Breast epithelium (tissue), 4 donors: ENCODE measurements at regions not wholly inside any gene's neighbourhood (a gene's known extent, or its start where the extent isn't known, plus 50 kb on each side); places are given as distances from the start of the nearest gene placed in this dataset.

Source experiments
- DNase-seq, 2 donors: peaks; one replicate each; pipeline ENCODE4 v3.0.0-alpha.2; 2019; ENCODE audit warnings: low spot score in 2 of 2
- H3K27ac ChIP-seq, 2 donors: fragments of 200-600 bp; sonication (generic) in 1 of 2; one replicate each; pipeline ENCODE4 v1.5.1; 2016 to 2019; ENCODE audit warnings: mild to moderate bottlenecking in 1 of 2
- H3K27me3 ChIP-seq, 2 donors: fragments of 200-600 bp; sonication (generic) in 1 of 2; one replicate each; pipeline versions ENCODE4 v1.5.1 to v1.6.0; 2017 to 2019; ENCODE audit warnings: control low read depth in 1 of 2, mild to moderate bottlenecking in 1 of 2
- H3K36me3 ChIP-seq: fragments of 200-600 bp; one replicate; pipeline ENCODE4 v1.5.1; 2019
- H3K4me1 ChIP-seq, 2 donors: fragments of 200-600 bp; sonication (generic); one replicate each; pipeline ENCODE4 v1.5.1; 2016 to 2019; ENCODE audit warnings: control low read depth in 1 of 2
- H3K4me3 ChIP-seq, 3 donors: fragments of 200-600 bp; sonication (generic); 1 replicate in 2 of 3; 2 replicates in 1 of 3; pipeline ENCODE4 v1.5.1; 2016 to 2019; ENCODE audit warnings: mild to moderate bottlenecking in 3 of 3, moderate library complexity in 2 of 3
- H3K9me3 ChIP-seq, 2 donors: fragments of 200-600 bp; sonication (generic) in 1 of 2; one replicate each; pipeline ENCODE4 v1.5.1; 2016 to 2019; ENCODE audit warnings: control low read depth in 1 of 2
- POLR2A ChIP-seq: fragments of 450-650 bp; IDR thresholded peaks from one replicate; pipeline ENCODE4 v1.6.1; 2016; ENCODE audit warnings: antibody characterized with exemption, mild to moderate bottlenecking, moderate library complexity
- POLR2AphosphoS5 ChIP-seq, 3 donors: sonication (generic); formaldehyde crosslinking; IDR thresholded peaks; one replicate each; pipeline ENCODE4 v1.6.1; 2017; ENCODE audit warnings: antibody characterized with exemption in 3 of 3
- intact Hi-C: fragments of 100-400 bp; cut with DNase I; formaldehyde crosslinking; loops from one replicate; pipeline ENCODE4 v1.15.1; 2023; ENCODE audit warnings: low total_unique reads
- TF ChIP-seq, protein P1 (sequence below), 3 donors: fragments of 450-650 bp; IDR thresholded peaks; one replicate each; pipeline ENCODE4 v1.5.1; 2016 to 2017; ENCODE audit warnings: antibody characterized with exemption in 3 of 3, mild to moderate bottlenecking in 3 of 3, moderate library complexity in 3 of 3

DNA sequence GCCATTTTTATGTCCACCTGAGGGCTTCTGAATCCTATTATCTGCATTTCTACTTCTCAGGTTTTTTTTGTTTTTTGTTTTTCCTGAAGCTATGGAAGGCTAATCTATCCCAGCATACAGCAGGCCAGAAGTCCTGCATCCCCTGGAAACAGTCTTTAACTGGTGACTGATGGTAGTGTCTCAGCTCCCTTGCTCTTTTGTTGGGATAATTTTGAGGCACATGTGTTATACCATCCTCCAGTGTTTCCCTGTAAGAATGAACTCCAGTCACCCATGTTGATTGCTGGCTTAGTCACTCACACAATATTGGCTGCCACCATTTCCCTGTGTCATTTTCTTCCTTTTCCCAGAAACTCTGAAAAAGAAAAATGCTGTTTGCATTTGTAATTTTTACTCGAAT lies 1094.0 kb upstream of the LRRN3 start:
- H3K9me3 ChIP-seq, result no peaks in the 10 kb centered on the region
- H3K36me3 ChIP-seq, result no peaks in the 10 kb centered on the region
- intact Hi-C loops, result no loop called here
- no peaks in the 10 kb centered on the region for H3K27me3 ChIP-seq
- DNase-seq, result no peak
- no peak overlapping the region for H3K4me3 ChIP-seq
- no peaks in the 10 kb centered on the region for H3K4me1 ChIP-seq
- TF ChIP-seq, protein P1, sequence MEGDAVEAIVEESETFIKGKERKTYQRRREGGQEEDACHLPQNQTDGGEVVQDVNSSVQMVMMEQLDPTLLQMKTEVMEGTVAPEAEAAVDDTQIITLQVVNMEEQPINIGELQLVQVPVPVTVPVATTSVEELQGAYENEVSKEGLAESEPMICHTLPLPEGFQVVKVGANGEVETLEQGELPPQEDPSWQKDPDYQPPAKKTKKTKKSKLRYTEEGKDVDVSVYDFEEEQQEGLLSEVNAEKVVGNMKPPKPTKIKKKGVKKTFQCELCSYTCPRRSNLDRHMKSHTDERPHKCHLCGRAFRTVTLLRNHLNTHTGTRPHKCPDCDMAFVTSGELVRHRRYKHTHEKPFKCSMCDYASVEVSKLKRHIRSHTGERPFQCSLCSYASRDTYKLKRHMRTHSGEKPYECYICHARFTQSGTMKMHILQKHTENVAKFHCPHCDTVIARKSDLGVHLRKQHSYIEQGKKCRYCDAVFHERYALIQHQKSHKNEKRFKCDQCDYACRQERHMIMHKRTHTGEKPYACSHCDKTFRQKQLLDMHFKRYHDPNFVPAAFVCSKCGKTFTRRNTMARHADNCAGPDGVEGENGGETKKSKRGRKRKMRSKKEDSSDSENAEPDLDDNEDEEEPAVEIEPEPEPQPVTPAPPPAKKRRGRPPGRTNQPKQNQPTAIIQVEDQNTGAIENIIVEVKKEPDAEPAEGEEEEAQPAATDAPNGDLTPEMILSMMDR (IDR thresholded peaks at IDR 0.05), result no peak
- TF ChIP-seq POLR2AphosphoS5 (IDR thresholded peaks at IDR 0.05), result no peak
- no peak for TF ChIP-seq POLR2A
- no peak overlapping the region for H3K27ac ChIP-seq

- intact Hi-C loops, result no loop called here
- H3K27ac ChIP-seq, result no peak overlapping the region
- no peak overlapping the region for H3K4me3 ChIP-seq
- TF ChIP-seq, protein P1 (IDR thresholded peaks at IDR 0.05), result no peak
- TF ChIP-seq POLR2A (no peak), POLR2AphosphoS5 (IDR thresholded peaks at IDR 0.05) (no peak)
- no peaks in the 10 kb centered on the region for H3K4me1 ChIP-seq
- no peaks in the 10 kb centered on the region for H3K9me3 ChIP-seq
- no peaks in the 10 kb centered on the region for H3K27me3 ChIP-seq
- H3K36me3 ChIP-seq, result no peaks in the 10 kb centered on the region
- DNase-seq, result no peak
These were observed 1093.1 kb upstream of the LRRN3 start for GRCh38 chr7:109997837-109998236.

- Histone ChIP-seq H3K4me3 (no peak overlapping the region), H3K9me3 (no peaks in the 10 kb centered on the region), H3K27ac (no peak overlapping the region), H3K4me1 (no peaks in the 10 kb centered on the region), H3K27me3 (no peaks in the 10 kb centered on the region), H3K36me3 (no peaks in the 10 kb centered on the region)
- intact Hi-C loops, result no loop called here
- DNase-seq, result no peak
- TF ChIP-seq POLR2AphosphoS5 (IDR thresholded peaks at IDR 0.05), result no peak
These were observed 1089.5 kb upstream of the LRRN3 start for GRCh38 chr7:110001254-110001938.

DNA sequence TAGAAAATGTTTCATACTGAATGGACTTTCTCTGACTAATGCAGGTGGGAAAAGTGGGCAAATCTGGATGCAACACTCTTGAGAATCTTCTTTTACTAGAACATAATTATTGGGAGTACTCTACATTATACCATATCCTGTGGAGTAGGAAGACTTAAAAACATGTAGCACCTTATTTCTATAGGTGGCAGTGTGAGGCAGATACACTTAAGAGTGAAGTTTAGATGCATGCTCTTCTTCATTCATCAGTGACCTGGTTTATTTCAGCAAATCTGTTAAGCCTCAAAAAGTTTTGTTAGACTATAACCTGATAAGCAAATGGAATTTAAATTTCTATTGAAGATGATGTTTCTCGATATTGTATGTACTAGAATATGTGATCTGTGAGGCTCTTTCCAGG lies 1087.1 kb upstream of the LRRN3 start:
- no peak for DNase-seq
- H3K4me1 ChIP-seq, result no peaks in the 10 kb centered on the region
- TF ChIP-seq POLR2AphosphoS5 (IDR thresholded peaks at IDR 0.05) (no peak), POLR2A (no peak)
- TF ChIP-seq, protein P1 (IDR thresholded peaks at IDR 0.05), result no peak
- no peaks in the 10 kb centered on the region for H3K9me3 ChIP-seq
- intact Hi-C loops, result no loop called here
- no peak overlapping the region for H3K27ac ChIP-seq
- H3K27me3 ChIP-seq, result no peaks in the 10 kb centered on the region
- H3K36me3 ChIP-seq, result no peaks in the 10 kb centered on the region
- no peak overlapping the region for H3K4me3 ChIP-seq

DNA sequence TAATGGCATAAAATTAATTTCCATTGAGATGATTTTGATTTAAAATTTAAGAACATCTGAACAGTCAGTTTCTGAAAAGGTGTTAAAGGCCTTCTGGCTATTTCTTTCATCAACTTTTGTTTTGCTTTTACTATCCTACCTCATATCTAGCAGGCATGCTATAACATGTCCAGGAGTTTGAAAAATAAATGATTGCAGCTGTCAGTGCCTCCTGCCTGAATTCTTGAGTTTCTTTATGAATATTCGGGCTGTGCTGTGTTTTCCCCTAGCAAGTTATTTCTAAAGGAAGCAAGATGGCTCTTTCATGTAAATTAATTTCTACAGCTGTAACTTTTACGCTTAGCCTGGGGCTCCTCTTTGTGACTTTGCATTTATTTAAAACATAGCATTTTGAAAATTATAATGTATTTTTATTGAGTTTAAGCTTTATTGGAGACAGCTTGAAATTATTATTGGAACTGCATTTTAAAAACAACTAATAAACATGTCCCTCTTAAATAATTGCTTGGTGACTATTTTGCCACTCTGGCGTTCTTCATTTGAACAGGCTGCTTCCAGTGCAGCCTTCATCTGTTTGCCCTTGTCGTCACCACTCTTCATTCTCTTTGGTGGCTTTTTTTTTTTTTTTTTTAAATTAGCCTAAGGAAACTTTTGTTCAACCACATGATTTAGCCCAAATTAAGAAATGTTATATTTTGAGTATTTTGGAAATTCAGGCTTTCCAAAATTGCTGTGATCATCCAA lies 1083.4 kb upstream of the LRRN3 start:
- DNase-seq, result no peak
- no peaks in the 10 kb centered on the region for H3K9me3 ChIP-seq

More for the DNA sequence above, 1083.4 kb upstream of the LRRN3 start:
- Histone ChIP-seq H3K27me3 (no peaks in the 10 kb centered on the region), H3K27ac (no peak overlapping the region), H3K36me3 (no peaks in the 10 kb centered on the region), H3K4me1 (no peaks in the 10 kb centered on the region), H3K4me3 (no peak overlapping the region)
- intact Hi-C loops, result no loop called here
- TF ChIP-seq POLR2AphosphoS5 (IDR thresholded peaks at IDR 0.05) (no peak), POLR2A (no peak)
- TF ChIP-seq, protein P1 (IDR thresholded peaks at IDR 0.05), result no peak
